Pulmonary artery endothelial cell (primary cell): ENCODE measurements at regions not wholly inside any gene's neighbourhood (a gene's known extent, or its start where the extent isn't known, plus 50 kb on each side); places are given as distances from the start of the nearest gene placed in this dataset.

Experiments used
- DNase-seq: peaks from one replicate; pipeline ENCODE4 v3.0.0-alpha.2; 2011; ENCODE audit warnings: low read depth, low spot score

- DNase-seq, result no peak
These were observed 126.4 kb upstream of the RAI14 start for GRCh38 chr5:34529581-34530331.

GRCh38 chr5:34530637-34531036 is 125.5 kb upstream of the RAI14 start:
- no peak for DNase-seq

- no peak for DNase-seq
These were observed 124.3 kb upstream of the RAI14 start for GRCh38 chr5:34531751-34532360.

- no peak for DNase-seq
These were observed 122.3 kb upstream of the RAI14 start for GRCh38 chr5:34533582-34534522.

- DNase-seq, result no peak
These were observed 121.5 kb upstream of the RAI14 start for GRCh38 chr5:34534523-34535103.

- DNase-seq, result no peak
These were observed 120.7 kb upstream of the RAI14 start for GRCh38 chr5:34535433-34535832.

- DNase-seq, result no peak
These were observed 120.0 kb upstream of the RAI14 start for GRCh38 chr5:34535944-34536623.

GRCh38 chr5:34536699-34537098 is 119.4 kb upstream of the RAI14 start:
- DNase-seq, result no peak

GRCh38 chr5:34538026-34538672 is 118.0 kb upstream of the RAI14 start:
- no peak for DNase-seq

- DNase-seq, result no peak
These were observed 116.9 kb upstream of the RAI14 start for GRCh38 chr5:34539183-34539582.

- DNase-seq, result no peak
These were observed 115.1 kb upstream of the RAI14 start for GRCh38 chr5:34541067-34541466.

GRCh38 chr5:34542818-34543217 is 113.3 kb upstream of the RAI14 start:
- DNase-seq, result no peak

GRCh38 chr5:34543687-34544086 is 112.4 kb upstream of the RAI14 start:
- no peak for DNase-seq

- DNase-seq, result no peak
These were observed 111.7 kb upstream of the RAI14 start for GRCh38 chr5:34544403-34544802.

GRCh38 chr5:34545164-34545563 is 111.0 kb upstream of the RAI14 start:
- DNase-seq, result no peak

GRCh38 chr5:34545626-34546025 is 110.5 kb upstream of the RAI14 start:
- no peak for DNase-seq

- no peak for DNase-seq
These were observed 108.6 kb upstream of the RAI14 start for GRCh38 chr5:34547300-34548085.

- no peak for DNase-seq
These were observed 108.1 kb upstream of the RAI14 start for GRCh38 chr5:34548086-34548403.

- no peak for DNase-seq
These were observed 105.9 kb upstream of the RAI14 start for GRCh38 chr5:34550247-34550646.

- no peak for DNase-seq
These were observed 105.2 kb upstream of the RAI14 start for GRCh38 chr5:34550964-34551363.
